Body of pancreas (tissue), 4 donors: ENCODE measurements at regions not wholly inside any gene's neighbourhood (a gene's known extent, or its start where the extent isn't known, plus 50 kb on each side); places are given as distances from the start of the nearest gene placed in this dataset.

ENCODE experiments used
- ATAC-seq: fragments of 150-250 bp; one replicate; pipeline ENCODE4 v1.9.1; 2016
- DNase-seq, 4 donors: peaks; one replicate each; pipeline ENCODE4 v3.0.0-alpha.2; 2019
- H3K27ac ChIP-seq, 4 donors: fragments of 200-600 bp; sonication (generic); 1 replicate in 3 of 4; 2 replicates in 1 of 4; pipeline versions ENCODE4 v1.5.1 to v1.6.1; 2016 to 2019; ENCODE audit warnings: mild to moderate bottlenecking in 1 of 4, mixed read lengths in 1 of 4, moderate library complexity in 1 of 4
- H3K27me3 ChIP-seq, 2 donors: fragments of 200-600 bp; sonication (generic); one replicate each; pipeline ENCODE4 v1.6.0; 2016; ENCODE audit warnings: mild to moderate bottlenecking in 1 of 2
- H3K36me3 ChIP-seq, 2 donors: fragments of 200-600 bp; sonication (generic); replicated peaks in 1 of 2; 2 replicates each; pipeline ENCODE4 v1.5.1; 2016; ENCODE audit warnings: low read depth in 2 of 2; ENCODE audit not compliant: insufficient read depth in 1 of 2
- H3K4me1 ChIP-seq: fragments of 200-600 bp; sonication (generic); one replicate; pipeline ENCODE4 v1.6.0; 2016
- H3K4me3 ChIP-seq, 2 donors: fragments of 200-600 bp; sonication (generic); 1 replicate in 1 of 2; 2 replicates in 1 of 2; pipeline ENCODE4 v1.5.1; 2016 to 2019
- H3K9me3 ChIP-seq, 3 donors: fragments of 200-600 bp; sonication (generic); 1 replicate in 2 of 3; 2 replicates in 1 of 3; pipeline ENCODE4 v1.5.1; 2016
- POLR2A ChIP-seq, 3 donors: fragments of 450-650 bp; IDR thresholded peaks; one replicate each; pipeline ENCODE4 v1.6.1; 2016; ENCODE audit warnings: antibody characterized with exemption in 3 of 3, mild to moderate bottlenecking in 2 of 3
- WGBS, 2 donors: methylation state at CpG; one replicate each; pipeline ENCODE4 v1.1.5; 2017; 5-methylcytosine and 5-hydroxymethylcytosine counted together
- intact Hi-C: fragments of 100-400 bp; cut with DNase I; formaldehyde crosslinking; loops from one replicate; pipeline ENCODE4 v1.15.1; 2023
- TF ChIP-seq, protein P1 (sequence below), 7 experiments: fragments of 450-650 bp in 4 of 7; fragments of 200-600 bp in 3 of 7; sonication (generic) in 3 of 7; IDR thresholded peaks; one replicate each; pipeline ENCODE4 v1.5.1; 2016 to 2019; ENCODE audit warnings: antibody characterized with exemption in 7 of 7

- DNase-seq: no peak
- H3K9me3 ChIP-seq: no peaks in the 10 kb centered on the region
- H3K4me1 ChIP-seq: peaks cover 17% of the 10 kb centered on the region
- intact Hi-C loops: no loop called here
- H3K4me3 ChIP-seq: no peak overlapping the region
- H3K27ac ChIP-seq: no peak overlapping the region
- TF ChIP-seq, protein P1, sequence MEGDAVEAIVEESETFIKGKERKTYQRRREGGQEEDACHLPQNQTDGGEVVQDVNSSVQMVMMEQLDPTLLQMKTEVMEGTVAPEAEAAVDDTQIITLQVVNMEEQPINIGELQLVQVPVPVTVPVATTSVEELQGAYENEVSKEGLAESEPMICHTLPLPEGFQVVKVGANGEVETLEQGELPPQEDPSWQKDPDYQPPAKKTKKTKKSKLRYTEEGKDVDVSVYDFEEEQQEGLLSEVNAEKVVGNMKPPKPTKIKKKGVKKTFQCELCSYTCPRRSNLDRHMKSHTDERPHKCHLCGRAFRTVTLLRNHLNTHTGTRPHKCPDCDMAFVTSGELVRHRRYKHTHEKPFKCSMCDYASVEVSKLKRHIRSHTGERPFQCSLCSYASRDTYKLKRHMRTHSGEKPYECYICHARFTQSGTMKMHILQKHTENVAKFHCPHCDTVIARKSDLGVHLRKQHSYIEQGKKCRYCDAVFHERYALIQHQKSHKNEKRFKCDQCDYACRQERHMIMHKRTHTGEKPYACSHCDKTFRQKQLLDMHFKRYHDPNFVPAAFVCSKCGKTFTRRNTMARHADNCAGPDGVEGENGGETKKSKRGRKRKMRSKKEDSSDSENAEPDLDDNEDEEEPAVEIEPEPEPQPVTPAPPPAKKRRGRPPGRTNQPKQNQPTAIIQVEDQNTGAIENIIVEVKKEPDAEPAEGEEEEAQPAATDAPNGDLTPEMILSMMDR (IDR thresholded peaks at IDR 0.05): no peak
- no peak for TF ChIP-seq POLR2A (IDR thresholded peaks at IDR 0.05)
- no peaks in the 10 kb centered on the region for H3K27me3 ChIP-seq
- WGBS, 2 donors: 90 to 96% methylated on average over 11 of the region's 11 CpGs
- ATAC-seq: no peak
- H3K36me3 ChIP-seq: no peaks in the 10 kb centered on the region
Observed at GRCh38 chr2:16262526-16263178, 322.3 kb downstream of the MYCN start.

DNA sequence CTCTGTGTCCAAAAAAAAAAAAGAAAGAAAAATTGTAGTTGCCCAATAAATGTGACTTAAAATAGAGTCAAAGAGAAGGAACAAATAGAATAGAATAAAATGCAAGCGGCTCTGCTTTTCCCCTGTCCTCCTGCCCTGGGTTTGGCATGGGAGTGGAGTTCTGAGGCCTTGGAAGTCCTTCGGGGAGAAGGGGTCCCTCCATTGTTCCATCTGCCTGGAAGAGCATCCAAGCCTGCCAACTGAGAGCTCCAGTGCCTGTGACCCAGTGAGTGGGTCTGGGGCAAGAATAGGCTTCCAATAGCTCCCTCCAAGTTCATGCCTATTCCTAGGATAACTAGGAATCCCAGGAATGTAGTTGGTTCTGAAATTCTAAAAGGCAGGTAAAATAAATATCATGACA lies 321.4 kb downstream of the MYCN start:
- DNase-seq (no peak), ATAC-seq (no peak)
- Histone ChIP-seq H3K27ac (no peak overlapping the region), H3K4me3 (no peak overlapping the region), H3K36me3 (no peaks in the 10 kb centered on the region), H3K9me3 (no peaks in the 10 kb centered on the region), H3K27me3 (no peaks in the 10 kb centered on the region), H3K4me1 (peaks cover 17% of the 10 kb centered on the region)
- intact Hi-C loops: no loop called here
- no peak for TF ChIP-seq POLR2A (IDR thresholded peaks at IDR 0.05)
- TF ChIP-seq, protein P1 (IDR thresholded peaks at IDR 0.05): no peak
- WGBS, 2 donors: 81 to 95% methylated on average over 2 of the region's 2 CpGs

- intact Hi-C loops: no loop called here
- H3K36me3 ChIP-seq: no peaks in the 10 kb centered on the region
- 83 to 100% methylated on average over 2 to 3 of the region's 3 CpGs for WGBS, 2 donors
Observed at GRCh38 chr2:16261071-16261470, 320.7 kb downstream of the MYCN start.

GRCh38 chr2:16260041-16260830 lies 319.9 kb downstream of the MYCN start:
- H3K27ac ChIP-seq: peak overlapping the region in 1 of 4 donors; percentile 36
- peaks cover 17% of the 10 kb centered on the region for H3K4me1 ChIP-seq
- peak; percentile 88 for ATAC-seq
- TF ChIP-seq POLR2A (IDR thresholded peaks at IDR 0.05): no peak
- TF ChIP-seq, protein P1 (IDR thresholded peaks at IDR 0.05): no peak
- H3K36me3 ChIP-seq: no peaks in the 10 kb centered on the region
- peak; percentile 47 to 74 (median 56) for DNase-seq
- H3K27me3 ChIP-seq: no peaks in the 10 kb centered on the region
- intact Hi-C loops: no loop called here
- no peak overlapping the region for H3K4me3 ChIP-seq
- 33 to 34% methylated on average over 9 of the region's 9 CpGs for WGBS, 2 donors
- H3K9me3 ChIP-seq: no peaks in the 10 kb centered on the region

More at GRCh38 chr2:16261071-16261470, 320.7 kb downstream of the MYCN start:
- DNase-seq (no peak), ATAC-seq (no peak)
- TF ChIP-seq, protein P1 (IDR thresholded peaks at IDR 0.05): no peak
- TF ChIP-seq POLR2A (IDR thresholded peaks at IDR 0.05): no peak
- H3K4me1 ChIP-seq: peaks cover 17% of the 10 kb centered on the region
- H3K4me3 ChIP-seq: no peak overlapping the region
- no peaks in the 10 kb centered on the region for H3K9me3 ChIP-seq
- no peak overlapping the region for H3K27ac ChIP-seq
- H3K27me3 ChIP-seq: no peaks in the 10 kb centered on the region
